Sigmoid colon (tissue), 6 donors: ENCODE measurements at regions not wholly inside any gene's neighbourhood (a gene's known extent, or its start where the extent isn't known, plus 50 kb on each side); places are given as distances from the start of the nearest gene placed in this dataset.

ENCODE experiments used
- DNase-seq: peaks from one replicate; pipeline ENCODE4 v3.0.0-alpha.2; 2019
- H3K27ac ChIP-seq, 4 donors: fragments of 200-600 bp; sonication (generic); one replicate each; pipeline ENCODE4 v1.5.1; 2016 to 2019; ENCODE audit warnings: mild to moderate bottlenecking in 1 of 4
- H3K27me3 ChIP-seq, 3 donors: fragments of 200-600 bp; sonication (generic); one replicate each; pipeline ENCODE4 v1.5.1; 2019; ENCODE audit warnings: mild to moderate bottlenecking in 1 of 3
- H3K36me3 ChIP-seq, 4 donors: fragments of 200-600 bp; sonication (generic); one replicate each; pipeline ENCODE4 v1.5.1; 2016 to 2019
- H3K4me1 ChIP-seq, 4 donors: fragments of 200-600 bp; sonication (generic); one replicate each; pipeline ENCODE4 v1.5.1; 2017 to 2019
- H3K4me3 ChIP-seq, 4 donors: fragments of 200-600 bp; sonication (generic); one replicate each; pipeline ENCODE4 v1.5.1; 2017 to 2019; ENCODE audit warnings: mild to moderate bottlenecking in 2 of 4, moderate library complexity in 1 of 4
- H3K9me3 ChIP-seq, 4 donors: fragments of 200-600 bp in 3 of 4; sonication (generic) in 3 of 4; one replicate each; pipeline versions ENCODE4 v1.5.1 to v1.6.1; 2013 to 2019
- CTCF ChIP-seq, 4 experiments: fragments of 450-650 bp in 3 of 4; fragments of 200-600 bp in 1 of 4; IDR thresholded peaks; one replicate each; pipeline ENCODE4 v1.5.1; 2016 to 2019; ENCODE audit warnings: antibody characterized with exemption in 4 of 4, mild to moderate bottlenecking in 3 of 4, moderate library complexity in 2 of 4
- EP300 ChIP-seq, 4 donors: sonication (generic); formaldehyde crosslinking; IDR thresholded peaks; one replicate each; pipeline ENCODE4 v1.6.1; 2017; ENCODE audit warnings: antibody characterized with exemption in 4 of 4
- POLR2A ChIP-seq, 2 donors: fragments of 450-650 bp; IDR thresholded peaks; one replicate each; pipeline ENCODE4 v1.6.1; 2016; ENCODE audit warnings: antibody characterized with exemption in 2 of 2, mild to moderate bottlenecking in 2 of 2, moderate library complexity in 2 of 2
- POLR2AphosphoS5 ChIP-seq, 4 donors: sonication (generic); formaldehyde crosslinking; IDR thresholded peaks; one replicate each; pipeline ENCODE4 v1.6.1; 2017; ENCODE audit warnings: antibody characterized with exemption in 4 of 4
- WGBS, 2 donors: extraction: QIAGEN DNeasy Blood & Tissue Kit; methylation state at CpG; one replicate each; pipeline ENCODE4 v1.1.7; 2013; 5-methylcytosine and 5-hydroxymethylcytosine counted together
- intact Hi-C: fragments of 100-400 bp; cut with DNase I; formaldehyde crosslinking; loops from one replicate; pipeline ENCODE4 v1.15.1; 2023
- donor health status: healthy with polysubstance abuse.
- donor health status: healthy.

- 95 to 97% methylated on average over 7 of the region's 7 CpGs for WGBS, 2 donors
- no peaks in the 10 kb centered on the region for H3K27me3 ChIP-seq
- DNase-seq, result no peak
- no peaks in the 10 kb centered on the region for H3K36me3 ChIP-seq
- H3K4me1 ChIP-seq, result no peaks in the 10 kb centered on the region
- intact Hi-C loops, result no loop called here
- no peak for TF ChIP-seq CTCF (IDR thresholded peaks at IDR 0.05)
- TF ChIP-seq POLR2A (IDR thresholded peaks at IDR 0.05), result no peak
- no peak for TF ChIP-seq POLR2AphosphoS5 (IDR thresholded peaks at IDR 0.05)
- TF ChIP-seq EP300 (IDR thresholded peaks at IDR 0.05), result no peak
- H3K9me3 ChIP-seq, result no peaks in the 10 kb centered on the region
- no peak overlapping the region for H3K27ac ChIP-seq
- H3K4me3 ChIP-seq, result no peak overlapping the region
Observed at GRCh38 chr6:137353842-137354397, 134.7 kb upstream of the IFNGR1 start.

GRCh38 chr6:137353346-137353745 lies 134.2 kb upstream of the IFNGR1 start:
- no peak overlapping the region for H3K4me3 ChIP-seq
- H3K9me3 ChIP-seq, result no peaks in the 10 kb centered on the region
- no peak overlapping the region for H3K27ac ChIP-seq
- no peaks in the 10 kb centered on the region for H3K36me3 ChIP-seq
- no peaks in the 10 kb centered on the region for H3K4me1 ChIP-seq
- TF ChIP-seq POLR2A (IDR thresholded peaks at IDR 0.05), result no peak
- TF ChIP-seq EP300 (IDR thresholded peaks at IDR 0.05), result no peak
- no peak for TF ChIP-seq CTCF (IDR thresholded peaks at IDR 0.05)
- no peak for TF ChIP-seq POLR2AphosphoS5 (IDR thresholded peaks at IDR 0.05)
- no peak for DNase-seq
- no peaks in the 10 kb centered on the region for H3K27me3 ChIP-seq
- 53 to 81% methylated on average over 2 of the region's 2 CpGs for WGBS, 2 donors
- intact Hi-C loops, result no loop called here

- Histone ChIP-seq H3K9me3 (no peaks in the 10 kb centered on the region), H3K4me1 (no peaks in the 10 kb centered on the region), H3K36me3 (no peaks in the 10 kb centered on the region), H3K27me3 (no peaks in the 10 kb centered on the region), H3K4me3 (no peak overlapping the region), H3K27ac (no peak overlapping the region)
- TF ChIP-seq POLR2A (IDR thresholded peaks at IDR 0.05) (no peak), EP300 (IDR thresholded peaks at IDR 0.05) (no peak), CTCF (IDR thresholded peaks at IDR 0.05) (no peak), POLR2AphosphoS5 (IDR thresholded peaks at IDR 0.05) (no peak)
- intact Hi-C loops, result no loop called here
- WGBS, 2 donors, result 23 to 66% methylated on average over 6 of the region's 6 CpGs
- DNase-seq, result no peak
Observed at GRCh38 chr6:137352859-137353258, 133.7 kb upstream of the IFNGR1 start.

GRCh38 chr6:137351890-137352289 lies 132.7 kb upstream of the IFNGR1 start:
- no peak for TF ChIP-seq POLR2A (IDR thresholded peaks at IDR 0.05)
- no peak for TF ChIP-seq EP300 (IDR thresholded peaks at IDR 0.05)
- no peak for TF ChIP-seq POLR2AphosphoS5 (IDR thresholded peaks at IDR 0.05)
- TF ChIP-seq CTCF (IDR thresholded peaks at IDR 0.05), result no peak
- DNase-seq, result no peak
- H3K9me3 ChIP-seq, result no peaks in the 10 kb centered on the region
- no peaks in the 10 kb centered on the region for H3K27me3 ChIP-seq
- H3K4me3 ChIP-seq, result no peak overlapping the region
- intact Hi-C loops, result no loop called here
- no peaks in the 10 kb centered on the region for H3K4me1 ChIP-seq
- no peak overlapping the region for H3K27ac ChIP-seq
- no peaks in the 10 kb centered on the region for H3K36me3 ChIP-seq
- 88 to 91% methylated on average over 5 of the region's 5 CpGs for WGBS, 2 donors

GRCh38 chr6:137350857-137351256 lies 131.7 kb upstream of the IFNGR1 start:
- Histone ChIP-seq H3K4me3 (no peak overlapping the region), H3K9me3 (no peaks in the 10 kb centered on the region), H3K36me3 (no peaks in the 10 kb centered on the region), H3K27me3 (no peaks in the 10 kb centered on the region), H3K27ac (no peak overlapping the region), H3K4me1 (no peaks in the 10 kb centered on the region)
- TF ChIP-seq POLR2AphosphoS5 (IDR thresholded peaks at IDR 0.05) (no peak), POLR2A (IDR thresholded peaks at IDR 0.05) (no peak), CTCF (IDR thresholded peaks at IDR 0.05) (no peak), EP300 (IDR thresholded peaks at IDR 0.05) (no peak)
- DNase-seq, result no peak
- intact Hi-C loops, result no loop called here
- 89 to 94% methylated on average over 2 of the region's 2 CpGs for WGBS, 2 donors
